ENCODE measurements at regions not wholly inside any gene's neighbourhood (a gene's known extent, or its start where the extent isn't known, plus 50 kb on each side); places are given as distances from the start of the nearest gene placed in this dataset.

DNA sequence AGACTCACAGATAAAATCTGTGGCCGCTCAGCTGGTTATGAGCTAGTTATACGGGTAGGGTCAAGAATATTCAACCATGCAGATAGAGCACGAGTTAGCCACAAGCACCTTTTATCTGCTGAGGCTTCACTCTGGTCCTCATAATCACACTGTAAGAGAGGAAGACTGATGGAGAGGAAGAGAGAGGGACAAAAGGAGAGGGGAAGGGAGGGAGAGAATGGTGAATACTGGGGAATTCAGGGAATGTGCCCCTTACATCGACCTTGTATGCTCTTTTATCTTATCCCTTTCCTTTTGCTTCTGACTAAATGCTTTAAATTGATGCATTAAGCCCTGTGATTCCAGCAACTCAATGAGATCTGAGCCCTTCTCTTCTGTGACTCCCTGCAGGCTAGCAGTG lies 333.1 kb downstream of the DSEL start:
- Histone ChIP-seq H3K4ac (ENCODE audit: low read depth, low read length) (no peak overlapping the region), H2BK12ac (ENCODE audit: insufficient read length, low read depth, low read length) (no peak overlapping the region), H3K27ac (ENCODE audit: insufficient read length, low read depth, low read length) (no peak overlapping the region), H2BK120ac (ENCODE audit: low read depth, low read length, poor library complexity, severe bottlenecking) (no peak overlapping the region), H4K20me1 (ENCODE audit: control insufficient read depth, insufficient read depth, insufficient read length) (no peaks in the 10 kb centered on the region), H3K23ac (ENCODE audit: insufficient read length, low read depth, low read length) (no peak overlapping the region), H3K9ac (ENCODE audit: extremely low read depth, insufficient read length, low read length) (no peak overlapping the region), H3K23me2 (ENCODE audit: insufficient read length, low read depth, low read length, poor library complexity, severe bottlenecking) (no peaks in the 10 kb centered on the region), H3K4me1 (ENCODE audit: insufficient read depth, low read length) (no peaks in the 10 kb centered on the region), H3K79me2 (ENCODE audit: insufficient read depth, low read length) (no peaks in the 10 kb centered on the region), H3K79me1 (ENCODE audit: insufficient read depth, low read depth, low read length, poor library complexity, severe bottlenecking) (no peaks in the 10 kb centered on the region), H4K5ac (ENCODE audit: insufficient read length, low read depth, low read length) (no peak overlapping the region), H3T11ph (ENCODE audit: low read length) (no peak overlapping the region), H2BK15ac (ENCODE audit: low read depth, low read length) (no peak overlapping the region), H4K91ac (ENCODE audit: insufficient read length, low read depth, low read length) (no peak overlapping the region), H3K9me3 (ENCODE audit: control insufficient read depth, low read depth, low read length) (no peaks in the 10 kb centered on the region), H2AK5ac (ENCODE audit: insufficient read length, low read length) (no peak overlapping the region), H2AFZ (ENCODE audit: low read length) (no peak overlapping the region), H3K4me2 (ENCODE audit: insufficient read depth, insufficient read length, low read length) (no peak overlapping the region), H3K18ac (ENCODE audit: insufficient read length, low read depth, low read length) (no peak overlapping the region), H3K27me3 (ENCODE audit: insufficient read depth, low read length) (no peaks in the 10 kb centered on the region), H2BK20ac (ENCODE audit: low read depth, low read length, poor library complexity, severe bottlenecking) (no peak overlapping the region), H3K14ac (ENCODE audit: insufficient read depth, low read length) (no peak overlapping the region), H2BK5ac (ENCODE audit: insufficient read length, low read length) (no peak overlapping the region), H3K56ac (ENCODE audit: insufficient read length, low read depth, low read length) (no peak overlapping the region), H4K8ac (replicated peaks; ENCODE audit: insufficient read length, low read depth, low read length) (no peak overlapping the region)
- peak overlapping the region in 2 of 3 experiments; percentile 6 to 71; a peak in 4 of 7 replicates for H3K27ac Mint-ChIP-seq
- H3K4me3 Mint-ChIP-seq: no peak overlapping the region
- no peaks in the 10 kb centered on the region for H3K27me3 Mint-ChIP-seq (ENCODE audit: low read depth)
- TF ChIP-seq, protein P1, sequence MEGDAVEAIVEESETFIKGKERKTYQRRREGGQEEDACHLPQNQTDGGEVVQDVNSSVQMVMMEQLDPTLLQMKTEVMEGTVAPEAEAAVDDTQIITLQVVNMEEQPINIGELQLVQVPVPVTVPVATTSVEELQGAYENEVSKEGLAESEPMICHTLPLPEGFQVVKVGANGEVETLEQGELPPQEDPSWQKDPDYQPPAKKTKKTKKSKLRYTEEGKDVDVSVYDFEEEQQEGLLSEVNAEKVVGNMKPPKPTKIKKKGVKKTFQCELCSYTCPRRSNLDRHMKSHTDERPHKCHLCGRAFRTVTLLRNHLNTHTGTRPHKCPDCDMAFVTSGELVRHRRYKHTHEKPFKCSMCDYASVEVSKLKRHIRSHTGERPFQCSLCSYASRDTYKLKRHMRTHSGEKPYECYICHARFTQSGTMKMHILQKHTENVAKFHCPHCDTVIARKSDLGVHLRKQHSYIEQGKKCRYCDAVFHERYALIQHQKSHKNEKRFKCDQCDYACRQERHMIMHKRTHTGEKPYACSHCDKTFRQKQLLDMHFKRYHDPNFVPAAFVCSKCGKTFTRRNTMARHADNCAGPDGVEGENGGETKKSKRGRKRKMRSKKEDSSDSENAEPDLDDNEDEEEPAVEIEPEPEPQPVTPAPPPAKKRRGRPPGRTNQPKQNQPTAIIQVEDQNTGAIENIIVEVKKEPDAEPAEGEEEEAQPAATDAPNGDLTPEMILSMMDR (conservative IDR thresholded peaks at IDR 0.05): no peak
- no peaks in the 10 kb centered on the region for H3K36me3 Mint-ChIP-seq (ENCODE audit: insufficient read depth in 1 of 3, low read depth in 3 of 3)
- no peaks in the 10 kb centered on the region for H3K9me3 Mint-ChIP-seq
- DNase-seq: peak; percentile 28
- H3K4me1 Mint-ChIP-seq: peaks cover 14% of the 10 kb centered on the region in 2 experiments
- no CpG with 5 or more reads among the region's 4 CpGs for WGBS (ENCODE audit: extremely low coverage, insufficient read length, low lambda C conversion rate)
